ENCODE measurements at regions not wholly inside any gene's neighbourhood (a gene's known extent, or its start where the extent isn't known, plus 50 kb on each side); places are given as distances from the start of the nearest gene placed in this dataset.

GRCh38 chr3:150335631-150336030, 72.5 kb upstream of the TSC22D2 start:
- no peaks in the 10 kb centered on the region for H3K36me3 Mint-ChIP-seq

GRCh38 chr3:150334974-150335373, 73.1 kb upstream of the TSC22D2 start:
- H3K27me3 ChIP-seq (ENCODE audit: insufficient read depth, low read length), result no peaks in the 10 kb centered on the region
- Mint-ChIP-seq H3K4me1 (no peaks in the 10 kb centered on the region), H3K4me3 (no peak overlapping the region), H3K36me3 (no peaks in the 10 kb centered on the region), H3K27me3 (peaks cover 3 to 12% of the 10 kb centered on the region in 2 donors), H3K27ac (no peak overlapping the region), H3K9me3 (peaks cover 0 to 7% (median 0%) of the 10 kb centered on the region in 8 donors)
- CTCF ChIA-PET (ENCODE audit: partially characterized antibody), result no interaction called here
- no peak overlapping the region for H3K4me3 ChIP-seq (ENCODE audit: low read length in 2 of 2)
- DNase-seq, result no peak
- H3K4me1 ChIP-seq (ENCODE audit: insufficient read depth, low read length), result no peaks in the 10 kb centered on the region
- no peaks in the 10 kb centered on the region for H3K36me3 ChIP-seq (ENCODE audit: insufficient read depth, low read length)
- H3K27ac ChIP-seq (ENCODE audit: low read depth, low read length), result no peak overlapping the region
- POLR2A ChIA-PET (ENCODE audit: partially characterized antibody), result no interaction called here
- no peaks in the 10 kb centered on the region for H3K9me3 ChIP-seq (ENCODE audit: control insufficient read depth in 1 of 2, low read length in 2 of 2)
- intact Hi-C loops (cut with micrococcal nuclease), result no loop called here

More at GRCh38 chr3:150335631-150336030, 72.5 kb upstream of the TSC22D2 start:
- no peaks in the 10 kb centered on the region for H3K9me3 ChIP-seq (ENCODE audit: control insufficient read depth in 1 of 2, low read length in 2 of 2)
- no peaks in the 10 kb centered on the region for H3K4me1 Mint-ChIP-seq
- intact Hi-C loops (cut with micrococcal nuclease), result no loop called here
- no peaks in the 10 kb centered on the region for H3K36me3 ChIP-seq (ENCODE audit: insufficient read depth, low read length)
- ChIA-PET CTCF (ENCODE audit: partially characterized antibody) (no interaction called here), POLR2A (ENCODE audit: partially characterized antibody) (interaction anchor here (1.0 kb wide), 1 partner anchor 20 kb away, joined by 3 read pairs; no protein-coding TSS in a partner anchor)
- H3K4me3 Mint-ChIP-seq, result no peak overlapping the region
- DNase-seq, result no peak
- H3K9me3 Mint-ChIP-seq, result peaks cover 0 to 7% (median 0%) of the 10 kb centered on the region in 8 donors
- no peaks in the 10 kb centered on the region for H3K27me3 ChIP-seq (ENCODE audit: insufficient read depth, low read length)
- no peak overlapping the region for H3K27ac Mint-ChIP-seq
- peaks cover 4 to 15% of the 10 kb centered on the region in 2 donors for H3K27me3 Mint-ChIP-seq
- H3K4me1 ChIP-seq (ENCODE audit: insufficient read depth, low read length), result no peaks in the 10 kb centered on the region
- no peak overlapping the region for H3K27ac ChIP-seq (ENCODE audit: low read depth, low read length)
- H3K4me3 ChIP-seq (ENCODE audit: low read length in 2 of 2), result no peak overlapping the region

GRCh38 chr3:150333477-150333876, 74.6 kb upstream of the TSC22D2 start:
- Histone ChIP-seq H3K27ac (ENCODE audit: low read depth, low read length) (no peak overlapping the region), H3K9me3 (ENCODE audit: control insufficient read depth in 1 of 2, low read length in 2 of 2) (no peaks in the 10 kb centered on the region), H3K4me1 (ENCODE audit: insufficient read depth, low read length) (no peaks in the 10 kb centered on the region), H3K4me3 (ENCODE audit: low read length in 2 of 2) (no peak overlapping the region), H3K27me3 (ENCODE audit: insufficient read depth, low read length) (no peaks in the 10 kb centered on the region), H3K36me3 (ENCODE audit: insufficient read depth, low read length) (no peaks in the 10 kb centered on the region)
- Mint-ChIP-seq H3K4me3 (no peak overlapping the region), H3K9me3 (peaks cover 0 to 7% (median 0%) of the 10 kb centered on the region in 8 donors), H3K27me3 (peaks cover 2 to 13% of the 10 kb centered on the region in 2 donors), H3K36me3 (no peaks in the 10 kb centered on the region), H3K27ac (no peak overlapping the region), H3K4me1 (no peaks in the 10 kb centered on the region)
- ChIA-PET POLR2A (ENCODE audit: partially characterized antibody) (no interaction called here), CTCF (ENCODE audit: partially characterized antibody) (interaction anchor here (1.7 kb wide), 1 partner anchor 47 kb away, joined by 4 read pairs; no protein-coding TSS in a partner anchor)
- DNase-seq, result no peak
- intact Hi-C loops (cut with micrococcal nuclease), result no loop called here

GRCh38 chr3:150331978-150332568, 76.0 kb upstream of the TSC22D2 start:
- peaks cover 9 to 16% of the 10 kb centered on the region in 2 donors for H3K27me3 Mint-ChIP-seq

GRCh38 chr3:150330872-150331271, 77.2 kb upstream of the TSC22D2 start:
- no peaks in the 10 kb centered on the region for H3K4me1 ChIP-seq (ENCODE audit: insufficient read depth, low read length)
- DNase-seq, result no peak
- H3K9me3 ChIP-seq (ENCODE audit: control insufficient read depth in 1 of 2, low read length in 2 of 2), result no peaks in the 10 kb centered on the region
- H3K27ac ChIP-seq (ENCODE audit: low read depth, low read length), result no peak overlapping the region
- H3K4me3 Mint-ChIP-seq, result no peak overlapping the region
- H3K9me3 Mint-ChIP-seq, result peaks cover 0 to 3% (median 0%) of the 10 kb centered on the region in 8 donors
- no peaks in the 10 kb centered on the region for H3K36me3 Mint-ChIP-seq
- H3K4me1 Mint-ChIP-seq, result no peaks in the 10 kb centered on the region
- no peaks in the 10 kb centered on the region for H3K36me3 ChIP-seq (ENCODE audit: insufficient read depth, low read length)
- CTCF ChIA-PET (ENCODE audit: partially characterized antibody), result no interaction called here
- POLR2A ChIA-PET (ENCODE audit: partially characterized antibody), result no interaction called here
- no peak overlapping the region for H3K27ac Mint-ChIP-seq
- H3K27me3 Mint-ChIP-seq, result peaks cover 9 to 12% of the 10 kb centered on the region in 2 donors
- H3K27me3 ChIP-seq (ENCODE audit: insufficient read depth, low read length), result no peaks in the 10 kb centered on the region
- intact Hi-C loops (cut with micrococcal nuclease), result no loop called here
- no peak overlapping the region for H3K4me3 ChIP-seq (ENCODE audit: low read length in 2 of 2)

More at GRCh38 chr3:150331978-150332568, 76.0 kb upstream of the TSC22D2 start:
- Histone ChIP-seq H3K4me3 (ENCODE audit: low read length in 2 of 2) (no peak overlapping the region), H3K27ac (ENCODE audit: low read depth, low read length) (no peak overlapping the region), H3K27me3 (ENCODE audit: insufficient read depth, low read length) (no peaks in the 10 kb centered on the region), H3K9me3 (ENCODE audit: control insufficient read depth in 1 of 2, low read length in 2 of 2) (no peaks in the 10 kb centered on the region), H3K36me3 (ENCODE audit: insufficient read depth, low read length) (no peaks in the 10 kb centered on the region), H3K4me1 (ENCODE audit: insufficient read depth, low read length) (no peaks in the 10 kb centered on the region)
- H3K9me3 Mint-ChIP-seq, result peaks cover 0 to 3% (median 0%) of the 10 kb centered on the region in 8 donors
- intact Hi-C loops (cut with micrococcal nuclease), result no loop called here
- H3K4me3 Mint-ChIP-seq, result no peak overlapping the region
- ChIA-PET POLR2A (ENCODE audit: partially characterized antibody) (no interaction called here), CTCF (ENCODE audit: partially characterized antibody) (interaction anchor here (1.7 kb wide), 1 partner anchor 45 kb away, joined by 4 read pairs; no protein-coding TSS in a partner anchor)
- no peak overlapping the region for H3K27ac Mint-ChIP-seq
- no peaks in the 10 kb centered on the region for H3K36me3 Mint-ChIP-seq
- H3K4me1 Mint-ChIP-seq, result no peaks in the 10 kb centered on the region
- no peak for DNase-seq

GRCh38 chr3:150330174-150330573, 77.9 kb upstream of the TSC22D2 start:
- DNase-seq, result no peak
- H3K4me1 ChIP-seq (ENCODE audit: insufficient read depth, low read length), result no peaks in the 10 kb centered on the region
- Mint-ChIP-seq H3K9me3 (peaks cover 0 to 3% (median 0%) of the 10 kb centered on the region in 8 donors), H3K27ac (no peak overlapping the region), H3K4me3 (no peak overlapping the region), H3K27me3 (peaks cover 13 to 14% of the 10 kb centered on the region in 2 donors), H3K4me1 (no peaks in the 10 kb centered on the region), H3K36me3 (no peaks in the 10 kb centered on the region)
- no peak overlapping the region for H3K27ac ChIP-seq (ENCODE audit: low read depth, low read length)
- H3K36me3 ChIP-seq (ENCODE audit: insufficient read depth, low read length), result no peaks in the 10 kb centered on the region
- intact Hi-C loops (cut with micrococcal nuclease), result no loop called here
- POLR2A ChIA-PET (ENCODE audit: partially characterized antibody), result no interaction called here
- H3K9me3 ChIP-seq (ENCODE audit: control insufficient read depth in 1 of 2, low read length in 2 of 2), result no peaks in the 10 kb centered on the region
- CTCF ChIA-PET (ENCODE audit: partially characterized antibody), result interaction anchor here (0.7 to 1.0 kb wide), 2 partner anchors 9 to 55 kb away, joined by 3 to 6 read pairs; no protein-coding TSS in a partner anchor
- H3K4me3 ChIP-seq (ENCODE audit: low read length in 2 of 2), result no peak overlapping the region
- no peaks in the 10 kb centered on the region for H3K27me3 ChIP-seq (ENCODE audit: insufficient read depth, low read length)

GRCh38 chr3:150329408-150329807, 78.7 kb upstream of the TSC22D2 start:
- Mint-ChIP-seq H3K27me3 (peaks cover 14 to 16% of the 10 kb centered on the region in 2 donors), H3K4me1 (no peaks in the 10 kb centered on the region), H3K9me3 (peaks cover 0 to 3% (median 0%) of the 10 kb centered on the region in 8 donors), H3K4me3 (no peak overlapping the region), H3K27ac (no peak overlapping the region), H3K36me3 (no peaks in the 10 kb centered on the region)
- no peaks in the 10 kb centered on the region for H3K4me1 ChIP-seq (ENCODE audit: insufficient read depth, low read length)
- POLR2A ChIA-PET (ENCODE audit: partially characterized antibody), result no interaction called here
- no peak overlapping the region for H3K4me3 ChIP-seq (ENCODE audit: low read length in 2 of 2)
- intact Hi-C loops (cut with micrococcal nuclease), result no loop called here
- CTCF ChIA-PET (ENCODE audit: partially characterized antibody), result interaction anchor here (0.7 to 1.0 kb wide), 2 partner anchors 9 to 55 kb away, joined by 3 to 6 read pairs; no protein-coding TSS in a partner anchor
- no peaks in the 10 kb centered on the region for H3K36me3 ChIP-seq (ENCODE audit: insufficient read depth, low read length)
- H3K27ac ChIP-seq (ENCODE audit: low read depth, low read length), result no peak overlapping the region
- no peaks in the 10 kb centered on the region for H3K9me3 ChIP-seq (ENCODE audit: control insufficient read depth in 1 of 2, low read length in 2 of 2)
- DNase-seq, result no peak
- no peaks in the 10 kb centered on the region for H3K27me3 ChIP-seq (ENCODE audit: insufficient read depth, low read length)

All from CD4-positive, alpha-beta memory T cell (primary cell).